GM12878 (cell line): ENCODE measurements at regions not wholly inside any gene's neighbourhood (a gene's known extent, or its start where the extent isn't known, plus 50 kb on each side); places are given as distances from the start of the nearest gene placed in this dataset.

Source experiments
- BHLHE40 ChIP-seq, 2 experiments: fragments of 450-650 bp in 1 of 2; IDR thresholded peaks; 2 replicates each; pipeline ENCODE4 v1.6.1; 2011 to 2017; ENCODE audit warnings: low read depth in 2 of 2, borderline replicate concordance in 1 of 2, improper control_type of control experiment in 1 of 2, low read length in 1 of 2, mild to moderate bottlenecking in 1 of 2
- BRCA1 ChIP-seq: IDR thresholded peaks from 2 replicates; pipeline ENCODE4 v1.6.1; 2011; ENCODE audit warnings: low read depth, low read length, improper control_type of control experiment
- CHD2 ChIP-seq: IDR thresholded peaks from 2 replicates; pipeline ENCODE4 v1.6.1; 2011; ENCODE audit warnings: low read depth, low read length, improper control_type of control experiment, borderline replicate concordance
- EZH2 ChIP-seq: IDR thresholded peaks from 2 replicates; pipeline ENCODE4 v1.6.1; 2012; ENCODE audit warnings: low read depth, mild to moderate bottlenecking, control low read depth, inconsistent platforms, low read length, borderline replicate concordance; ENCODE audit not compliant: control insufficient read depth
- HDAC2 ChIP-seq: fragments of 200-600 bp; sonication (generic); IDR thresholded peaks from 2 replicates; pipeline ENCODE4 v1.6.1; 2017
- JUND ChIP-seq: IDR thresholded peaks from 2 replicates; pipeline ENCODE4 v1.6.1; 2012; ENCODE audit warnings: low read depth, mild to moderate bottlenecking, low read length, improper control_type of control experiment, moderate library complexity
- NFXL1 ChIP-seq: fragments of 450-650 bp; IDR thresholded peaks from 2 replicates; pipeline ENCODE4 v1.6.1; 2017; ENCODE audit warnings: antibody characterized with exemption, mild to moderate bottlenecking, borderline replicate concordance
- POLR2A ChIP-seq: IDR thresholded peaks from 2 replicates; pipeline ENCODE4 v1.6.1; 2011; ENCODE audit warnings: low read depth, mild to moderate bottlenecking, low read length
- RCOR1 ChIP-seq: conservative IDR thresholded peaks from 2 replicates; pipeline ENCODE4 v1.6.1; 2012; ENCODE audit warnings: low read depth, low read length, improper control_type of control experiment
- TCF12 ChIP-seq: IDR thresholded peaks from 2 replicates; pipeline ENCODE4 v1.6.1; 2011; ENCODE audit warnings: low read depth, mild to moderate bottlenecking, low read length
- TF ChIP-seq, protein P1 (sequence below), 3 experiments: IDR thresholded peaks in 2 of 3; conservative IDR thresholded peaks in 1 of 3; 2 replicates each; pipeline ENCODE4 v1.5.1; 2011; ENCODE audit warnings: low read depth in 3 of 3, low read length in 3 of 3, mild to moderate bottlenecking in 3 of 3, control low read depth in 2 of 3, moderate library complexity in 2 of 3, inconsistent platforms in 1 of 3, mixed read lengths in 1 of 3; ENCODE audit not compliant: control insufficient read depth in 2 of 3, insufficient read depth in 1 of 3; ENCODE audit errors: extremely low read depth in 1 of 3
- TF ChIP-seq, protein P2 (sequence below): IDR thresholded peaks from 2 replicates; pipeline ENCODE4 v1.6.1; 2012; ENCODE audit warnings: low read depth, low read length, improper control_type of control experiment
- TF ChIP-seq, protein P3 (sequence below): IDR thresholded peaks from 2 replicates; pipeline ENCODE4 v1.6.1; 2012; ENCODE audit warnings: low read depth, low read length, improper control_type of control experiment
- TF ChIP-seq, protein P4 (sequence below): IDR thresholded peaks from 2 replicates; pipeline ENCODE4 v1.6.1; 2012; ENCODE audit warnings: mild to moderate bottlenecking, low read depth, low read length

DNA sequence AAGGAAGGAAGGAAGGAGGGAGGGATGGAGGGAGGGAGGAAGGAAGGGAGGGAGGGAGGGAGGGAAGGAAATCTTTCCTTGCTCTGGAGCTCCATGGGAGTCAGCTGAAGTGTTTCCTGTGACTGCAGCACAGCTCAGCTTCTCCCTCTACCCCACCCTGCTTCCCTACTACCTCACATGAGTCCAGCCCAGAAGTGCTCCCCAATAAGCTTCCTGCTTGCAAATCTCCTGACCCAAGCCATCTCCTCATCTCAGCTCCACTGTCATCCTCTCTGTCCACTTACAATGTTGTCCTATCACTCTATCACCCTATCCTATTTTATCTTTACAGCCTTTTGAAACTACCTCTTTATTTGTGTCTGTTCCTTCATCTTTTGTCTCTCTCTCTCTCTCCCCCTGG, 52.9 kb upstream of the SSBP3 start:
- TF ChIP-seq CHD2 (no peak), RCOR1 (no peak), EZH2 (no peak), TCF12 (no peak), HDAC2 (no peak), NFXL1 (no peak), BRCA1 (no peak), POLR2A (no peak), JUND (no peak), BHLHE40 (IDR thresholded peaks at IDR 0.05; ENCODE audit: borderline replicate concordance in 1 of 2, low read depth in 2 of 2, low read length in 1 of 2) (no peak)
- TF ChIP-seq, protein P1, sequence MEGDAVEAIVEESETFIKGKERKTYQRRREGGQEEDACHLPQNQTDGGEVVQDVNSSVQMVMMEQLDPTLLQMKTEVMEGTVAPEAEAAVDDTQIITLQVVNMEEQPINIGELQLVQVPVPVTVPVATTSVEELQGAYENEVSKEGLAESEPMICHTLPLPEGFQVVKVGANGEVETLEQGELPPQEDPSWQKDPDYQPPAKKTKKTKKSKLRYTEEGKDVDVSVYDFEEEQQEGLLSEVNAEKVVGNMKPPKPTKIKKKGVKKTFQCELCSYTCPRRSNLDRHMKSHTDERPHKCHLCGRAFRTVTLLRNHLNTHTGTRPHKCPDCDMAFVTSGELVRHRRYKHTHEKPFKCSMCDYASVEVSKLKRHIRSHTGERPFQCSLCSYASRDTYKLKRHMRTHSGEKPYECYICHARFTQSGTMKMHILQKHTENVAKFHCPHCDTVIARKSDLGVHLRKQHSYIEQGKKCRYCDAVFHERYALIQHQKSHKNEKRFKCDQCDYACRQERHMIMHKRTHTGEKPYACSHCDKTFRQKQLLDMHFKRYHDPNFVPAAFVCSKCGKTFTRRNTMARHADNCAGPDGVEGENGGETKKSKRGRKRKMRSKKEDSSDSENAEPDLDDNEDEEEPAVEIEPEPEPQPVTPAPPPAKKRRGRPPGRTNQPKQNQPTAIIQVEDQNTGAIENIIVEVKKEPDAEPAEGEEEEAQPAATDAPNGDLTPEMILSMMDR (IDR thresholded peaks at IDR 0.05 in 2 of 3, conservative IDR thresholded peaks at IDR 0.05 in 1 of 3; ENCODE audit: control insufficient read depth in 2 of 3, extremely low read depth in 1 of 3, insufficient read depth in 1 of 3, low read depth in 3 of 3, low read length in 3 of 3) = no peak
- TF ChIP-seq, protein P2, sequence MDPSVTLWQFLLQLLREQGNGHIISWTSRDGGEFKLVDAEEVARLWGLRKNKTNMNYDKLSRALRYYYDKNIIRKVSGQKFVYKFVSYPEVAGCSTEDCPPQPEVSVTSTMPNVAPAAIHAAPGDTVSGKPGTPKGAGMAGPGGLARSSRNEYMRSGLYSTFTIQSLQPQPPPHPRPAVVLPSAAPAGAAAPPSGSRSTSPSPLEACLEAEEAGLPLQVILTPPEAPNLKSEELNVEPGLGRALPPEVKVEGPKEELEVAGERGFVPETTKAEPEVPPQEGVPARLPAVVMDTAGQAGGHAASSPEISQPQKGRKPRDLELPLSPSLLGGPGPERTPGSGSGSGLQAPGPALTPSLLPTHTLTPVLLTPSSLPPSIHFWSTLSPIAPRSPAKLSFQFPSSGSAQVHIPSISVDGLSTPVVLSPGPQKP = no peak
- TF ChIP-seq, protein P3, sequence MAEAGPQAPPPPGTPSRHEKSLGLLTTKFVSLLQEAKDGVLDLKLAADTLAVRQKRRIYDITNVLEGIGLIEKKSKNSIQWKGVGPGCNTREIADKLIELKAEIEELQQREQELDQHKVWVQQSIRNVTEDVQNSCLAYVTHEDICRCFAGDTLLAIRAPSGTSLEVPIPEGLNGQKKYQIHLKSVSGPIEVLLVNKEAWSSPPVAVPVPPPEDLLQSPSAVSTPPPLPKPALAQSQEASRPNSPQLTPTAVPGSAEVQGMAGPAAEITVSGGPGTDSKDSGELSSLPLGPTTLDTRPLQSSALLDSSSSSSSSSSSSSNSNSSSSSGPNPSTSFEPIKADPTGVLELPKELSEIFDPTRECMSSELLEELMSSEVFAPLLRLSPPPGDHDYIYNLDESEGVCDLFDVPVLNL = no peak
- TF ChIP-seq, protein P4, sequence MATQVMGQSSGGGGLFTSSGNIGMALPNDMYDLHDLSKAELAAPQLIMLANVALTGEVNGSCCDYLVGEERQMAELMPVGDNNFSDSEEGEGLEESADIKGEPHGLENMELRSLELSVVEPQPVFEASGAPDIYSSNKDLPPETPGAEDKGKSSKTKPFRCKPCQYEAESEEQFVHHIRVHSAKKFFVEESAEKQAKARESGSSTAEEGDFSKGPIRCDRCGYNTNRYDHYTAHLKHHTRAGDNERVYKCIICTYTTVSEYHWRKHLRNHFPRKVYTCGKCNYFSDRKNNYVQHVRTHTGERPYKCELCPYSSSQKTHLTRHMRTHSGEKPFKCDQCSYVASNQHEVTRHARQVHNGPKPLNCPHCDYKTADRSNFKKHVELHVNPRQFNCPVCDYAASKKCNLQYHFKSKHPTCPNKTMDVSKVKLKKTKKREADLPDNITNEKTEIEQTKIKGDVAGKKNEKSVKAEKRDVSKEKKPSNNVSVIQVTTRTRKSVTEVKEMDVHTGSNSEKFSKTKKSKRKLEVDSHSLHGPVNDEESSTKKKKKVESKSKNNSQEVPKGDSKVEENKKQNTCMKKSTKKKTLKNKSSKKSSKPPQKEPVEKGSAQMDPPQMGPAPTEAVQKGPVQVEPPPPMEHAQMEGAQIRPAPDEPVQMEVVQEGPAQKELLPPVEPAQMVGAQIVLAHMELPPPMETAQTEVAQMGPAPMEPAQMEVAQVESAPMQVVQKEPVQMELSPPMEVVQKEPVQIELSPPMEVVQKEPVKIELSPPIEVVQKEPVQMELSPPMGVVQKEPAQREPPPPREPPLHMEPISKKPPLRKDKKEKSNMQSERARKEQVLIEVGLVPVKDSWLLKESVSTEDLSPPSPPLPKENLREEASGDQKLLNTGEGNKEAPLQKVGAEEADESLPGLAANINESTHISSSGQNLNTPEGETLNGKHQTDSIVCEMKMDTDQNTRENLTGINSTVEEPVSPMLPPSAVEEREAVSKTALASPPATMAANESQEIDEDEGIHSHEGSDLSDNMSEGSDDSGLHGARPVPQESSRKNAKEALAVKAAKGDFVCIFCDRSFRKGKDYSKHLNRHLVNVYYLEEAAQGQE = no peak
